Aorta (tissue), 5 donors: ENCODE measurements at regions not wholly inside any gene's neighbourhood (a gene's known extent, or its start where the extent isn't known, plus 50 kb on each side); places are given as distances from the start of the nearest gene placed in this dataset.

Experiments
- ATAC-seq: fragments of 200-7000 bp; cut with Tn5 transposase; one replicate; pipeline ENCODE4 v1.9.1; 2022; ENCODE audit warnings: moderate library complexity; ENCODE audit not compliant: low FRiP score
- DNase-seq, 2 donors: peaks; one replicate each; pipeline ENCODE4 v3.0.0-alpha.2; 2020
- H3K27ac ChIP-seq, 2 donors: one replicate each; pipeline ENCODE4 v1.5.1; 2013; ENCODE audit warnings: low read length in 2 of 2, mild to moderate bottlenecking in 2 of 2, moderate library complexity in 2 of 2, control low read depth in 1 of 2, inconsistent platforms in 1 of 2, low read depth in 1 of 2
- H3K27me3 ChIP-seq, 2 donors: one replicate each; pipeline ENCODE4 v1.6.1; 2013; ENCODE audit warnings: control low read depth in 1 of 2, low read length in 1 of 2, mild to moderate bottlenecking in 1 of 2, moderate library complexity in 1 of 2; ENCODE audit not compliant: insufficient read depth in 2 of 2, control insufficient read depth in 1 of 2
- H3K36me3 ChIP-seq, 2 donors: one replicate each; pipeline ENCODE4 v1.6.1; 2013; ENCODE audit warnings: control low read depth in 1 of 2, low read length in 1 of 2, mild to moderate bottlenecking in 1 of 2; ENCODE audit not compliant: insufficient read depth in 2 of 2, control insufficient read depth in 1 of 2
- H3K4me1 ChIP-seq, 2 donors: one replicate each; pipeline ENCODE4 v1.6.1; 2013; ENCODE audit warnings: low read length in 2 of 2, control low read depth in 1 of 2, mild to moderate bottlenecking in 1 of 2, moderate library complexity in 1 of 2; ENCODE audit not compliant: insufficient read depth in 2 of 2, control insufficient read depth in 1 of 2
- H3K4me3 ChIP-seq, 2 donors: one replicate each; pipeline ENCODE4 v1.5.1; 2013; ENCODE audit warnings: low read length in 2 of 2, control low read depth in 1 of 2, mild to moderate bottlenecking in 1 of 2
- H3K9me3 ChIP-seq: one replicate; pipeline ENCODE4 v1.6.1; 2013; ENCODE audit warnings: mild to moderate bottlenecking, low read length; ENCODE audit not compliant: control insufficient read depth
- WGBS, 2 donors: extraction: QIAGEN DNeasy Blood & Tissue Kit; methylation state at CpG; one replicate each; pipeline ENCODE4 v1.1.7; 2013; 5-methylcytosine and 5-hydroxymethylcytosine counted together
- intact Hi-C, 2 donors: fragments of 100-400 bp; cut with DNase I; formaldehyde crosslinking; loops; one replicate each; pipeline versions ENCODE4 v1.14.2 to v1.15.0; 2022
- donor health status: healthy with polysubstance abuse.
- donor health status: Bipolar disorder and iron deficiency.
- donor health status: DM: no; HTN: no; CAD: no.
- donor health status: DM: no; HTN: no; CAD: no.
- donor health status: DM: yes; HTN: yes; CAD: no.

DNA sequence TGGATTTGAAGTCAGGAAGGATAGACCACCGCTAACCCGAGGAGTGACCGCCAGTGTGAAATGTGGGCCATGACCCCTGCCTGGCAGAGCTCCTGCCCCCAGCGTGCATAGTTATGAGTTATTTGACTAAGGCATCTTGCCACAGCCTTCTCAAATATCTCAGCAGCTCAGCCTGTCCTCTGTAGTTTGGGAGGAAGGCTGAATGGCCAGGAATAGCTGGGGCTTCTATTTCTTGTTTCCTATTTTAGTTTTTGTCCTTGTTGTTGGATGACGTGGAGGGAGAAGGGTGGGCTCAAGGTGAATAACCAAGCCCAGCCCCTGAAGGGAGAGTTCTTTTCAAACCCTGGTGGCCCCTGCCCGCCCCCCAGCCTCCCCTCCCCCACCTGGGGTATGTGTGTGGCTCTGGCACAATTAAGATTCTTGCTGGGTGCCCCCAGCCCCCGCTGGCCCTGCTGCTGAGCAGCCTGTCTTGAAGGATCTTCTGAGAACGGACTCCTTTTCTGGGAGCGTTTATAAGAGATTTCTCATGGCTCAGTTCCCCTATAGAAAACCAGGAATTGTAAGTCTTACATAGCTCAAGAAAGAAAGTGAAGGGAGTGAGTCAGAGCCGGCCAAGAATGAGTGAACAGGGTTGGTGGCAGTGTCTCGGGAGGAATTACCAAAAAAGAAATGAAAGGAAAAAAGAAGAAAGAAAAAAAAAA lies 157.4 kb downstream of the GLI2 start:
- intact Hi-C loops: no loop called here
- Histone ChIP-seq H3K4me3 (no peak overlapping the region), H3K27ac (peak overlapping the region; percentile 60 to 79), H3K36me3 (no peaks in the 10 kb centered on the region), H3K4me1 (no peaks in the 10 kb centered on the region), H3K27me3 (no peaks in the 10 kb centered on the region), H3K9me3 (no peaks in the 10 kb centered on the region)
- DNase-seq: peak; percentile 51 to 70
- 5 to 13% methylated on average over 11 of the region's 11 CpGs for WGBS, 2 donors
- ATAC-seq: peak; percentile 58

DNA sequence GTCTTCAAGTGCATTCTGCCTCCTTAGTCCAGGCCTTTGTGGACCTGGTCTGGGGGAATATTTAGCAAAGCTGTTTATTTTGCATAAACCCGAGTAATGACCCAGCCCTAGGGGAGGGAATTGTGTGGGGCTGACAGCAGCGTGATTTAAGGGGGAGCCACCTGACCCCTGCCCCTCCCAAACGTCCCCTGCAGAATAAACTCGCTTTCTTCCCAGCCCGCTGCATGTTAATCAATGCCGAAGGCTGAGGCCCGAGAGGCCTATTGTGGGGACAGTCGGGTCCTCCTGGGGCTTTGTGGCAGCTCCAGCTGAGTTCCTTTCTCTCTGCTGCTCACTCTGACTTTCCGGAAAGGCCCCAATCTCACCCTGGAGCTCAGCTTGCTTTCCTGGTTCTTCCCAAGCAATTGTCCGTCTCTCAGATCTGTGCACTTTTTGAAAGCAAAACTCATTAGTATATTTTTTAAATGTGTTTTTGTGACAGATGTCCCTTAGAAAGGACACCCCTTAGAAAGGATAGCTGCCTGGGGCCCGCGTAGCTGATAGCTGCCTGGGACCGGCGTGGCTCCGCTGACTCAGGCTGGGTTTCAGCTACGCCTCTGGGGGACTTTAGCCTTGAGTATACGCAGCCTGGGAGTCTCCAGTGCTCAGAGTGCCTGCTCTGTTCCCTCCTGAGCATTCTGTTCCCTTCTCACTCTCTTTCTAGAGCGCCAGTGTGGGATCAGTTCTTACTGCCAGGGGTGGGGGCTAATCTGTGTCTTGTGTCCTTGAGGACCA lies 158.3 kb downstream of the GLI2 start:
- WGBS, 2 donors: 81 to 82% methylated on average over 18 of the region's 18 CpGs
- intact Hi-C loops: no loop called here
- peak; percentile 38 for ATAC-seq

DNA sequence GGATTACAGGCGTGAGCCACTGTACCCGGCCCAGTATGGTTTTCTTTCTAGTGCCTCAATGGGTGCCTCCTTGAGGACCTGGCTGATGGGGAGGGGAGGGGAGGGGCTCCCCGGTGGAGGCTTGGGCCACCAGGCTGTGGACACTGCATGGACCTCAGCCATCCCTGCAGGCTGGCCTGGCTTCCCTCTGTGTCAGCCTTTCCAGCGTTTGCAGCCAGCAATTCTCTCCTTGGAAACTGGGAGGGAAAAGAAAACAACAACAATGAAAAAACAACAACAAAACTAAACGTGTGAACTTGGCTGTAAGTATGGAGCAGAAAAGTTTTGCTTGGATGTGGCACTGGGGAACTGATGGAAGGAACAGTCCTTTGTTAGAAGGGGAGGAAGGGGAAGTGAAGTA lies 159.3 kb downstream of the GLI2 start:
- DNase-seq: peak; percentile 45 to 71

More for the DNA sequence above, 158.3 kb downstream of the GLI2 start:
- Histone ChIP-seq H3K27ac (no peak overlapping the region), H3K27me3 (no peaks in the 10 kb centered on the region), H3K36me3 (no peaks in the 10 kb centered on the region), H3K4me1 (no peaks in the 10 kb centered on the region), H3K4me3 (no peak overlapping the region), H3K9me3 (no peaks in the 10 kb centered on the region)
- DNase-seq: peak; percentile 19 to 70

GRCh38 chr2:120896126-120896525 lies 160.5 kb downstream of the GLI2 start:
- WGBS, 2 donors: 95 to 100% methylated on average over 3 of the region's 3 CpGs
- peak; percentile 25 to 52 for DNase-seq
- intact Hi-C loops: loop anchor here in 1 of 2 donors (5.0 kb wide), 1 partner anchor 41 kb away; no protein-coding TSS in a partner anchor

More for the DNA sequence above, 159.3 kb downstream of the GLI2 start:
- Histone ChIP-seq H3K27ac (no peak overlapping the region), H3K4me3 (no peak overlapping the region), H3K27me3 (no peaks in the 10 kb centered on the region), H3K9me3 (no peaks in the 10 kb centered on the region), H3K4me1 (no peaks in the 10 kb centered on the region), H3K36me3 (no peaks in the 10 kb centered on the region)
- WGBS, 2 donors: 23% methylated on average over 5 of the region's 5 CpGs
- intact Hi-C loops: loop anchor here in 1 of 2 donors (5.0 kb wide), 1 partner anchor 42 kb away; no protein-coding TSS in a partner anchor
- no peak for ATAC-seq

DNA sequence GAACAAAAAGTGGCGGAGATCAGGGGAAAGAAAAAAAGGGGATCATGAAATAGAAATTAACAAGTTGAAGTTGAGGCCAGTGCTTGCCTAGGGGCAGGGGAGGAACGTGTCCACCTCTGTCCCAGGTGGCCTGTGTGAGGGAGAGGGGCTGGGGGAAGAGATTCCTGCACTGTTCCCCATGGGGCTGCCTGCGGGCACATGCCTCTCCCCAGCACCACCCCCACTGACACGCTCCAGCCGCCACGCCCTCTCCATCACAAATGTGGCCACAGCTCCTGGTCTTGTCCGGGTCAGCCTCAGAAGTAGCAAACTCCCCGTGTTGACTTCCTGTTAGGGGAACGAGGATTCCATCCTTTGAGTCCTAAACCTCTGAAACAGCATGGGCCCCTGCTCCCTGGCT lies 161.2 kb downstream of the GLI2 start:
- no peak overlapping the region for H3K4me3 ChIP-seq
- H3K36me3 ChIP-seq: no peaks in the 10 kb centered on the region
- H3K4me1 ChIP-seq: no peaks in the 10 kb centered on the region
- H3K9me3 ChIP-seq: no peaks in the 10 kb centered on the region
- WGBS, 2 donors: 94 to 96% methylated on average over 9 of the region's 9 CpGs
- no peak overlapping the region for H3K27ac ChIP-seq
- DNase-seq (peak; percentile 27 to 45), ATAC-seq (no peak)
- intact Hi-C loops: loop anchor here in 1 of 2 donors (5.0 kb wide), 1 partner anchor 40 kb away; no protein-coding TSS in a partner anchor
- no peaks in the 10 kb centered on the region for H3K27me3 ChIP-seq

More at GRCh38 chr2:120896126-120896525, 160.5 kb downstream of the GLI2 start:
- Histone ChIP-seq H3K9me3 (no peaks in the 10 kb centered on the region), H3K36me3 (no peaks in the 10 kb centered on the region), H3K4me3 (no peak overlapping the region), H3K27ac (no peak overlapping the region), H3K27me3 (no peaks in the 10 kb centered on the region), H3K4me1 (no peaks in the 10 kb centered on the region)
- no peak for ATAC-seq

DNA sequence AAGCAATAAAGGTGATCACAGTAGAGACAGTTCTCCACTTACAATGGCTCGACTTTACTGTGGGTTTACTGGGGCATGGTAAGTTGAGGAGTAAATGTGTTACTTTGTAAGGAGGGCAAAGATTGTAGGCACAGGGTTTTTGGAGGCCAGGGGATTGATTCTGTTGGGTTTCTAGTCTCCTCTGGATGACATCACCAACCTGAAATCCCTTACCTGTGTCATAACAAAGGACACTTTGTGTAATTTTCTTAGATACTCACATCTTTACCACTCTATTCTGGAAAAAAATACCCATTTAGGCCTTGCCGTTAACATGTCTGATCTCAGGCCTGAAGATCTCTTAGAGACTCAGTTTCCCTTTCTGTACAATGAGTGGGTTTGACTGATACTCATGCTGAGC lies 161.7 kb downstream of the GLI2 start:
- no peak for ATAC-seq
- no peaks in the 10 kb centered on the region for H3K4me1 ChIP-seq

GRCh38 chr2:120898496-120898895 lies 162.8 kb downstream of the GLI2 start:
- H3K27ac ChIP-seq: no peak overlapping the region
- no peaks in the 10 kb centered on the region for H3K36me3 ChIP-seq
- intact Hi-C loops: loop anchor here in 1 of 2 donors (5.0 kb wide), 1 partner anchor 39 kb away; no protein-coding TSS in a partner anchor
- peak in 1 of 2 donors; percentile 2 for DNase-seq
- H3K27me3 ChIP-seq: no peaks in the 10 kb centered on the region
- no peaks in the 10 kb centered on the region for H3K9me3 ChIP-seq
- WGBS, 2 donors: 94 to 97% methylated on average over 5 of the region's 5 CpGs
- H3K4me3 ChIP-seq: no peak overlapping the region
- no peak for ATAC-seq
- H3K4me1 ChIP-seq: no peaks in the 10 kb centered on the region

More for the DNA sequence above, 161.7 kb downstream of the GLI2 start:
- H3K27ac ChIP-seq: no peak overlapping the region
- no peaks in the 10 kb centered on the region for H3K9me3 ChIP-seq
- H3K4me3 ChIP-seq: no peak overlapping the region
- intact Hi-C loops: loop anchor here in 1 of 2 donors (5.0 kb wide), 1 partner anchor 40 kb away; no protein-coding TSS in a partner anchor
- H3K36me3 ChIP-seq: no peaks in the 10 kb centered on the region
- no peak for DNase-seq
- 95% methylated on average over 2 of the region's 2 CpGs for WGBS, 2 donors
- H3K27me3 ChIP-seq: no peaks in the 10 kb centered on the region

DNA sequence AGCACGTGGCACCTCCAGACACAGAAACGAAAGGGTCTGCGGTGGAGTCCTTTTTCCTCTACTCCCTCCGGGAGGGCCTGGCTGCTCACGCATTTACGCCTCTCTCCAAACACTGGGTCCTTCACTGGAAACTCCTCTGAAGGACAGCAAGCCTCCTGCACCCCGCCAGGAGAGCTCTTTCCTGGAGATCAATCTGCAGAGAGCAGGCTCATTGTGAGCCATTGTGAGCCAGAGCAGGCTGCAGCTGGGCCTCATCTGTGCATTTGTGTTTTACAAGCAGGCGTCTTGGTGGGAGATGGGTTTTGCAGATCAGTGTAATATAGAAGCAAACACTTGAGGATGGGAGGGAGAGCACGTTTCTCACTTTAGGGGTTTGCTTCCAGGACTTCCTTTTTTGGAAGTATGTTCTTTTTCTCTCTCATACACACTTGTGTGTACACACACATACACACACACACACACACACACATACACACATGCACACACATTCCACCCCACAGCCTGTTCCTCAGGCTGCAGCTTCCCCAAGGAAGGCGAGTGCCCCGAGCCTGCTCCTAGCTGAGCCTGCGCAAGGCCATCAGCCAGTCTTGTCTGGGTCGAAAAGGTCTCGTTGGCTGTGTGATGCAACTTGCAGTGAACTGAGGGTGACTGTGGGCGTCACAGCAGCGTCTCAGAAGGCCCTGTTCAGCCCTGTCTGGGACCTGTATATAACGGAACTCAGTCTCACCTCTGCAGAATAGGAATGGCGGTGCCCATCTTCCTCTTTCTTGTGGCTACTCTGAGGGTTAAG lies 163.5 kb downstream of the GLI2 start:
- WGBS, 2 donors: 88 to 90% methylated on average over 18 of the region's 18 CpGs
- DNase-seq (peak in 1 of 2 donors; percentile 45), ATAC-seq (no peak)
- H3K4me3 ChIP-seq: no peak overlapping the region
- H3K9me3 ChIP-seq: no peaks in the 10 kb centered on the region
- no peaks in the 10 kb centered on the region for H3K27me3 ChIP-seq
- intact Hi-C loops: loop anchor here in 1 of 2 donors (5.0 kb wide), 1 partner anchor 38 kb away; no protein-coding TSS in a partner anchor
- H3K27ac ChIP-seq: no peak overlapping the region
- no peaks in the 10 kb centered on the region for H3K4me1 ChIP-seq
- no peaks in the 10 kb centered on the region for H3K36me3 ChIP-seq
